ENCODE measurements at regions not wholly inside any gene's neighbourhood (a gene's known extent, or its start where the extent isn't known, plus 50 kb on each side); places are given as distances from the start of the nearest gene placed in this dataset.
A peak's percentile ranks its signal among the peaks of the same experiment; 100 is the strongest.

GRCh38 chr7:79782906-79783305, 329.4 kb upstream of the MAGI2 start:
- H3K4me1 ChIP-seq (ENCODE audit: insufficient read depth), result peaks cover 3% of the 10 kb centered on the region
- DNase-seq (ENCODE audit: low spot score), result no peak

GRCh38 chr7:79782256-79782655, 328.8 kb upstream of the MAGI2 start:
- H3K9me2 ChIP-seq (replicated peaks; ENCODE audit: insufficient read depth), result no peaks in the 10 kb centered on the region
- H4K20me1 ChIP-seq (ENCODE audit: insufficient read depth, poor library complexity, severe bottlenecking), result no peaks in the 10 kb centered on the region
- no peak overlapping the region for H3K4me3 ChIP-seq
- H3K27ac ChIP-seq, result peak overlapping the region; percentile 2
- no peak overlapping the region for H2AFZ ChIP-seq
- no peaks in the 10 kb centered on the region for H3K27me3 ChIP-seq
- H3K4me1 ChIP-seq (ENCODE audit: insufficient read depth), result peaks cover 3% of the 10 kb centered on the region
- no peaks in the 10 kb centered on the region for H3K9me3 ChIP-seq (ENCODE audit: low read depth)
- 51% methylated on average over 3 of the region's 3 CpGs for WGBS (ENCODE audit: low lambda C conversion rate, missing lambda C conversion rate)
- H3K36me3 ChIP-seq (replicated peaks; ENCODE audit: insufficient read depth, low read depth), result no peaks in the 10 kb centered on the region
- no peaks in the 10 kb centered on the region for H3K79me2 ChIP-seq
- DNase-seq (ENCODE audit: low spot score), result no peak
- TF ChIP-seq EZH2phosphoT487 (IDR thresholded peaks at IDR 0.05; ENCODE audit: low read depth, severe bottlenecking, unreplicated experiment) (no peak), CTCF (IDR thresholded peaks at IDR 0.05; ENCODE audit: poor library complexity) (no peak), EZH2 (IDR thresholded peaks at IDR 0.05; ENCODE audit: borderline replicate concordance) (no peak)
- no peak overlapping the region for H3K4me2 ChIP-seq

More at GRCh38 chr7:79782906-79783305, 329.4 kb upstream of the MAGI2 start:
- no peak for TF ChIP-seq EZH2 (IDR thresholded peaks at IDR 0.05; ENCODE audit: borderline replicate concordance)
- TF ChIP-seq EZH2phosphoT487 (IDR thresholded peaks at IDR 0.05; ENCODE audit: low read depth, severe bottlenecking, unreplicated experiment), result no peak
- no peak for TF ChIP-seq CTCF (IDR thresholded peaks at IDR 0.05; ENCODE audit: poor library complexity)
- H3K27me3 ChIP-seq, result no peaks in the 10 kb centered on the region
- no peak overlapping the region for H3K4me3 ChIP-seq
- H3K79me2 ChIP-seq, result no peaks in the 10 kb centered on the region
- H3K27ac ChIP-seq, result no peak overlapping the region
- no peaks in the 10 kb centered on the region for H3K9me3 ChIP-seq (ENCODE audit: low read depth)
- H4K20me1 ChIP-seq (ENCODE audit: insufficient read depth, poor library complexity, severe bottlenecking), result no peaks in the 10 kb centered on the region
- no peak overlapping the region for H2AFZ ChIP-seq
- no peaks in the 10 kb centered on the region for H3K36me3 ChIP-seq (replicated peaks; ENCODE audit: insufficient read depth, low read depth)
- no peak overlapping the region for H3K4me2 ChIP-seq
- H3K9me2 ChIP-seq (replicated peaks; ENCODE audit: insufficient read depth), result no peaks in the 10 kb centered on the region

- Histone ChIP-seq H2AFZ (no peak overlapping the region), H3K9me2 (replicated peaks; ENCODE audit: insufficient read depth) (no peaks in the 10 kb centered on the region), H3K79me2 (no peaks in the 10 kb centered on the region), H3K36me3 (replicated peaks; ENCODE audit: insufficient read depth, low read depth) (no peaks in the 10 kb centered on the region), H3K9me3 (ENCODE audit: low read depth) (no peaks in the 10 kb centered on the region), H4K20me1 (ENCODE audit: insufficient read depth, poor library complexity, severe bottlenecking) (no peaks in the 10 kb centered on the region), H3K27ac (peak overlapping the region; percentile 2), H3K4me3 (no peak overlapping the region), H3K27me3 (no peaks in the 10 kb centered on the region), H3K4me2 (peak overlapping the region; percentile 2), H3K4me1 (ENCODE audit: insufficient read depth) (peaks cover 3% of the 10 kb centered on the region)
- DNase-seq (ENCODE audit: low spot score), result peak; percentile 4
- 17% methylated on average over 4 of the region's 4 CpGs for WGBS (ENCODE audit: low lambda C conversion rate, missing lambda C conversion rate)
- TF ChIP-seq EZH2phosphoT487 (IDR thresholded peaks at IDR 0.05; ENCODE audit: low read depth, severe bottlenecking, unreplicated experiment), result no peak
- no peak for TF ChIP-seq CTCF (IDR thresholded peaks at IDR 0.05; ENCODE audit: poor library complexity)
- TF ChIP-seq EZH2 (IDR thresholded peaks at IDR 0.05; ENCODE audit: borderline replicate concordance), result no peak
Observed at GRCh38 chr7:79781716-79782115, 328.2 kb upstream of the MAGI2 start.

Data from hepatocyte (in vitro differentiated cells).